ENCODE measurements at regions not wholly inside any gene's neighbourhood (a gene's known extent, or its start where the extent isn't known, plus 50 kb on each side); places are given as distances from the start of the nearest gene placed in this dataset.

DNA sequence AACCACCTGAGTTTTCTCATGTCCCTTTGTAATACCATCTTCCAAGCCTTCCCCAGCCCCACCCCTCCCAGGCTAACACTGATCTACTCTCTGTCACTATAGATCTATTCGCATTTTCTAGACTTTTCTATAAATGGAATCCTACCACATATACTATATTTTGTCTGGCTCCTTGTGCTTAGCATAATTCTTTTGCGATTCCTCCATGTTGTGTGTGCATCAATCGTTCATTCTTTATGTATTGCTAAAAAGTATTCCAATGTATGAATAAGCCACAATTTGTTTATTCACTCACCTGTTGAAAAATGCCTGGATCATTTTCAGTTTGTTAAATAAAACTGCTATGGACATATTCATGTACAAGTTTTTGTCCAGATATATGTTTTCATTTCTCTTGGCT, 66.7 kb upstream of the DPT start:
- Histone ChIP-seq H3K27ac (ENCODE audit: low read depth, low read length) (no peak overlapping the region), H3K4me3 (ENCODE audit: insufficient read depth, low read length) (no peak overlapping the region), H2AFZ (ENCODE audit: low read length) (no peak overlapping the region), H3K4me2 (ENCODE audit: insufficient read depth, low read length) (no peak overlapping the region), H4K20me1 (ENCODE audit: insufficient read depth, low read length) (no peaks in the 10 kb centered on the region), H3K9me3 (ENCODE audit: low read depth, low read length) (no peaks in the 10 kb centered on the region), H3K79me2 (ENCODE audit: insufficient read depth, low read length) (no peaks in the 10 kb centered on the region), H3K4me1 (ENCODE audit: insufficient read depth, low read length) (no peaks in the 10 kb centered on the region), H3K27me3 (ENCODE audit: insufficient read depth, low read length) (no peaks in the 10 kb centered on the region), H3K36me3 (ENCODE audit: insufficient read depth, low read length) (no peaks in the 10 kb centered on the region)
- no peak for DNase-seq (ENCODE audit: insufficient read length, low spot score, missing footprints)
- no peak for TF ChIP-seq CTCF (IDR thresholded peaks at IDR 0.05; ENCODE audit: extremely low read depth, low read depth, low read length)

GRCh38 chr1:168799927-168800605, 71.1 kb upstream of the DPT start:
- Histone ChIP-seq H4K20me1 (ENCODE audit: insufficient read depth, low read length) (no peaks in the 10 kb centered on the region), H2AFZ (ENCODE audit: low read length) (no peak overlapping the region), H3K4me3 (ENCODE audit: insufficient read depth, low read length) (no peak overlapping the region), H3K27ac (ENCODE audit: low read depth, low read length) (no peak overlapping the region), H3K36me3 (ENCODE audit: insufficient read depth, low read length) (no peaks in the 10 kb centered on the region), H3K4me1 (ENCODE audit: insufficient read depth, low read length) (no peaks in the 10 kb centered on the region), H3K79me2 (ENCODE audit: insufficient read depth, low read length) (no peaks in the 10 kb centered on the region), H3K27me3 (ENCODE audit: insufficient read depth, low read length) (no peaks in the 10 kb centered on the region), H3K9me3 (ENCODE audit: low read depth, low read length) (no peaks in the 10 kb centered on the region), H3K4me2 (ENCODE audit: insufficient read depth, low read length) (no peak overlapping the region)
- TF ChIP-seq CTCF (IDR thresholded peaks at IDR 0.05; ENCODE audit: extremely low read depth, low read depth, low read length): no peak
- no peak for DNase-seq (ENCODE audit: insufficient read length, low spot score, missing footprints)

- H3K36me3 ChIP-seq (ENCODE audit: insufficient read depth, low read length): no peaks in the 10 kb centered on the region
- no peak overlapping the region for H3K4me3 ChIP-seq (ENCODE audit: insufficient read depth, low read length)
- DNase-seq (ENCODE audit: insufficient read length, low spot score, missing footprints): no peak
- no peaks in the 10 kb centered on the region for H4K20me1 ChIP-seq (ENCODE audit: insufficient read depth, low read length)
- H3K9me3 ChIP-seq (ENCODE audit: low read depth, low read length): no peaks in the 10 kb centered on the region
- no peaks in the 10 kb centered on the region for H3K4me1 ChIP-seq (ENCODE audit: insufficient read depth, low read length)
- TF ChIP-seq CTCF (IDR thresholded peaks at IDR 0.05; ENCODE audit: extremely low read depth, low read depth, low read length): no peak
- no peak overlapping the region for H2AFZ ChIP-seq (ENCODE audit: low read length)
- no peaks in the 10 kb centered on the region for H3K79me2 ChIP-seq (ENCODE audit: insufficient read depth, low read length)
- no peaks in the 10 kb centered on the region for H3K27me3 ChIP-seq (ENCODE audit: insufficient read depth, low read length)
- no peak overlapping the region for H3K27ac ChIP-seq (ENCODE audit: low read depth, low read length)
- no peak overlapping the region for H3K4me2 ChIP-seq (ENCODE audit: insufficient read depth, low read length)
Measured at GRCh38 chr1:168801032-168801745, 72.2 kb upstream of the DPT start.

DNA sequence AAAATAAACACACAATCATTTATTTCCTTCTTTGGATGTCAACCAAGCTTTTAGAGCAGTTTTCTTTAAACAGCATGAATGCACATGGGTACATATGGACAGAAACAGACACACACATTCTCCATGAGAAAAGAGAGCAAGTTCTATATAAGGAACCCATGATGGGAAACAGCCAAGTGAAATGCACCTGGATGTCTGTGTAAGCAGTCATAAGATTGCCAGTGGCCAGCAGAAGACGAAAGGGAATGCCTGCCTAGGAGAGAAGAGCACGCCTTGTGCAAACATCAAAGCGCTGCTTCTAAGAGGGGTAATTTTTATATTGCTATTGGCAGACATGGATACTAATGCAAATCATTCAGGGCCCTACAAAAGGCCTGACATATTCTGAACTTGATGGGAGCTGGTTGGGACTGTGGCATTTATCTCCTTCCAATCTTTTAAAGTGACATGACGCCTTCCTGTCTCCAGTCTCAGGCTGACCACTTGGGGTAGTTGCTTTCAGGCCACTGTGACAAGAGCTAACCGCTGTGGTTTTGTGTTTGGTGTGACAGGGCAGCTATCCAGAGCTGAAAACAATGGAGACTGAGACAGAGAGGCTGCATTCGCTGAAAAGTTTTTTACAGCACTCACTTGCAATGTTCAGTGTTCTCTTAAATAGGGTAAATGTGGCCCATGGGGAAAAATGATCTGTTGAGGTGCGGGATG, 75.0 kb upstream of the DPT start:
- H3K36me3 ChIP-seq (ENCODE audit: insufficient read depth, low read length): no peaks in the 10 kb centered on the region
- no peaks in the 10 kb centered on the region for H3K27me3 ChIP-seq (ENCODE audit: insufficient read depth, low read length)
- H3K79me2 ChIP-seq (ENCODE audit: insufficient read depth, low read length): no peaks in the 10 kb centered on the region
- TF ChIP-seq CTCF (IDR thresholded peaks at IDR 0.05; ENCODE audit: extremely low read depth, low read depth, low read length): no peak
- H3K9me3 ChIP-seq (ENCODE audit: low read depth, low read length): no peaks in the 10 kb centered on the region
- no peaks in the 10 kb centered on the region for H4K20me1 ChIP-seq (ENCODE audit: insufficient read depth, low read length)
- H3K4me2 ChIP-seq (ENCODE audit: insufficient read depth, low read length): no peak overlapping the region
- H3K4me1 ChIP-seq (ENCODE audit: insufficient read depth, low read length): no peaks in the 10 kb centered on the region
- H3K4me3 ChIP-seq (ENCODE audit: insufficient read depth, low read length): no peak overlapping the region
- DNase-seq (ENCODE audit: insufficient read length, low spot score, missing footprints): no peak
- no peak overlapping the region for H2AFZ ChIP-seq (ENCODE audit: low read length)
- no peak overlapping the region for H3K27ac ChIP-seq (ENCODE audit: low read depth, low read length)

Measured in osteoblast (primary cell).